ENCODE measurements at regions not wholly inside any gene's neighbourhood (a gene's known extent, or its start where the extent isn't known, plus 50 kb on each side); places are given as distances from the start of the nearest gene placed in this dataset.
"Not testable (repeated sequence)": the region's sequence is repeated elsewhere in the genome, so short reads cannot be mapped to it uniquely, and the experiment has no call there.

DNA sequence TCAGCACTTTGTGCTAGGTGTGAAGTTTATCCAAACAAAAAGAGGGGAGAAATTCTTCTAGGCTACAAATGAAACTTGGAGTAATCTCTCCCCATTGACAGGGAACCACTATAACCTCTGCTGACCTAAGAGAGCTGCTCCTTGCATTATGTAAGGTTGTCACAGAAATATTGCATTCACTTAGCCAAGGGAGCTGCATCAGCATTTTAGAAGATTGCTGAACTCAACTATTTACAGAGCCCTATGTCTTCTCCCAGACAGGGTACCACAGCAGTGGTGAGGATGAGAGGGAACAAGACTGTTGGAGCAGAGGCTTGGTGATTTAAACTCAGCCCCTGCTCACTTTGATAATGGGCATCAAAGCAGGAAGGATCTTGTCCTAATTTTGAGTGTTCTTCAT lies 362.0 kb downstream of the TMEM38B start:
- no peak for DNase-seq (ENCODE audit: low read depth)

DNA sequence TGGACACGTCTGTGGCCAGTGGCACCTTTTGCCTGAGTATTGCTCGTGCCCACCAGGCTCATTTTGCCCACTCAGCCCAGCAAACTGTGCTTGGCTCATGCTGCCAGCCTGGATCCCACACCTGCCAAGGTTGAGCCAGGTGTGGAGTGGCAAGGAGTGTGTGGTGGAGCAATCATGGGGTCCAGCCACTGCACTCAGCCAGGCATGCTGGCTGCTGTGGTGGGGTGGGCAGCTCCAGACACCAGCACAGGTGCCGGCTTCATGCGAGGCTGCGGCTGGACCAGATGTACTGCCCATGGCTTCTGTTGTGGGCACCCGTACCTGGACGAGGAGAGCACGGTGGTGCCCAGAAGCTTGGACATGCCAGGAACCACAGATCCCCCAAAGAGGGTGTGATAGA lies 364.1 kb downstream of the TMEM38B start:
- DNase-seq (ENCODE audit: low read depth): no peak

DNA sequence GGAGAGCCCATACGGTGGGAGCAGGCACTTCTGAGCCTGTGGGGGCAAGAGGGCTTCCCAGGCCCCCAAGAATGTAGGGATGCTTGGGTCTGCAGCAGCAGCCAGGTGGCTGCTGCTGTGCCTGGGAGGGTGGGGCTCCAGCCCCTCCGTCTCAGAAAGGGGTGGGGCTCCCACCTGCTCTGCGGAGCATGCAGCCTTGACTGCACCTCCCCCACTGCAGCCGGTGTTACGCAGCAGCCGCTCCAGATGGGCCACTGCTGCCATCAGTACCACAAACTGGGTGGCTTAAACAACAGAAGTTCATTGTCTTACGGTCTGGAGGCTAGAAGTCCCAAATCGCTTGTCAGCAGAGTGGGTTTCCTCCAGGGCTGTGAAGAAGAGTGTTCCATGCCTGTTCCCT lies 365.5 kb downstream of the TMEM38B start:
- DNase-seq (ENCODE audit: low read depth): no peak

DNA sequence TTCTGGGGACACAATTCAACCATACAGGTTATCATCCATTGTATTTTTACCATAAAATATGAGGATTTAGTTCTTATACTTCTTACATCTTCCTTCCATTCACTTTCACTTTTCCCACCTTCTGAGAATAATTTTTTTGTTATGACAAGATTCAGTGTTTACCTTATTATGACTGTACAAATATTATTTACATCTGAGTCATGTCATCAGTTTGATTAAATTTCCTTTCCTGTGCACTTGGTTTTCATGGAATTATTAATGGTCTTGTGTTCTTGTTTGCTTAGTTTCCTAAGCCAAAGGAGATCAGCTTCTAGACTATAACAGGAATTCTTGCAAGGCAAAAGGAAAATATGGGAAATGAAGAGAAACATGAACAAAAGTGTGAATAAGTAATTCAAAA lies 366.5 kb downstream of the TMEM38B start:
- no peak for DNase-seq (ENCODE audit: low read depth)

DNA sequence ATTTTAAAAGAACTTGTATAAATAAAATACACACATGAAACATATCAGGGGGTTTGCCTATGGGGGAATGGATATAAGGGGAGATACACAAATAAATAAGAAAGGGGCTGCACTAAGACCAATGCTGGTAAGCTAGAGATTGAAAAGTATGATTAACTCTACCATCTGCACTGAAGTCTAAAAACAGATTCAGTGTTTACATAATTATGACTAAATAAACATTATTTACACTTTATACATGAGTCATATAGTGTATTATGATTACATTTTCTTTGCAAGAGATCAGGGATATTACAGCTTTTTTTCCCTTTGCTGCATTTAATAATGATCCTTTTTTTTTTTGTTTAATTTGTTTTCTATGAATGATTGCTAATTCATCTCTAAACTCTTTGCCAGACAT lies 367.9 kb downstream of the TMEM38B start:
- no peak for DNase-seq (ENCODE audit: low read depth)

DNA sequence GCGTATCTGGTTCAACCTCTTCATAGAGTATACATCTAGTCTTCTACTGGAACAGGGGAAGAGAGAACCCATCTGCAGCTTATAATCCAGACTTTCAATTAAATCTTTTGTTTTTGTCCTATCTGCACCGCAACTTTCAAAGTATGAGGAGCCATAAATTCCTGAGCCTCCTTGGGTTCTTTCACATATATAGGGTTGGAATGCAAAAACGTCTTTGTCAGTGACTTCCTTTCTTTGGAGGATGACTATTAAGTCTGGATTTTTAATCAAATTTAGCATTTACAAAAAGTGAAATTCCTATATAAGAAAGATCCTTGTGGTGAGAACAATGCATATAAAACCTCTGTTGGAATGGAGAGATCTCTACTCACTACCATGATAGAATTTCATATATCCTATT lies 370.8 kb downstream of the TMEM38B start:
- DNase-seq (ENCODE audit: low read depth): no peak

DNA sequence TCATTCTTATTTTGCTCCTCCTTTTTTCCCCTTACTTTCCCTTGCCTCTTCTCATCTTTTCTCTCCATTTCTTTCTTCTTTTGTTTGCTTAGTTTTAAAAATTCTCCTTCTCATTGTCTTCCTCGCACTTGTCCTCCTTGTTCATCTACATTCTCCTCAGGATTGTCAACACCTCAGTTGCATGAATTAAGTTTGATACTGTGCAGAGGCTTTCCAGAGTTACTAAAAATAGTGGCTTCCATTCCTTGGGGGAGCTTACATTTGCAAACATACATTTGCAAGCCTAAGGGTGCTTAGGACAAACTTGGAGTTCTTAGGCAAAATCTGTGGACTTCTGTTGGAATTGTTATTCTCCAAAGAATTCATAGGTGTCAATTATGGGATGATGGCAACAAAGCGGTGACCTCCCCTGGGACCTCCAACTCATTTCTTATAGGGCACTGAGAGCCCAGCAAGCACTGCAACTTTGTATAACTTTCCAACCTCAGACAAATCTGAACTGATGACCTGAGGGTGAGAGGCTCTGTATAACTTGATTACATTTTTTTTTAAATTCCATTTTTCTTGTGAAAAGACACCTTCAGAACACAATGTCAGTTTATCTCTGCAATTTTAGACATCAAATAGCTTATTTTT lies 371.4 kb downstream of the TMEM38B start:
- DNase-seq (ENCODE audit: low read depth): no peak

DNA sequence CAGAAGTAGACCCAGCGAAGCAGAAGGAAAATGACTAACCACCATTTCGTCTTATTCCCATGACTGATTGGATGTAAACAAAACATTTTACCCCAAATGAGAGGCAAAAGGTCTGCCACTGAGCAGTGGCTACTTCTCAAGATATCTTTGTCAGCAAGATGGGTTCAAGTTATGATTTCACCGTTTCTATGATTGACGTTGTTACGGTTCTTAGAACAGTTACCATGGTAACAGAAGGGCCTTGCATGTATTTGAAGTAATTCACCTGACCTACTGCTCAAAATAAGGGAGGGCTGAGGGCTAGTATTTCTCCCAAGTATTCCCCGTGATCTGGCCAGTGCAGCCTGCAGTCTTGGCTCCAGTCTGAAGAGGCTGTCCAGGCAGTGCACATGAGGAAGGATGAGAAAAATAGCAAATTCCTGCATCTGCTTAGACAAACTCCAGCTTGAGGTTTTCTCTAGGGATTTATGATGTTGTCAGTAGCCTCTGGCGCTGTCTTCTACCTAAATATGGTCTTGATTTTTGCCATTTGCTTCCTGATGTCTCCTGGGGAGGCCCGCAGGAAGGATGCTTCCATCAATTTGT lies 372.7 kb downstream of the TMEM38B start:
- no peak for DNase-seq (ENCODE audit: low read depth)

DNA sequence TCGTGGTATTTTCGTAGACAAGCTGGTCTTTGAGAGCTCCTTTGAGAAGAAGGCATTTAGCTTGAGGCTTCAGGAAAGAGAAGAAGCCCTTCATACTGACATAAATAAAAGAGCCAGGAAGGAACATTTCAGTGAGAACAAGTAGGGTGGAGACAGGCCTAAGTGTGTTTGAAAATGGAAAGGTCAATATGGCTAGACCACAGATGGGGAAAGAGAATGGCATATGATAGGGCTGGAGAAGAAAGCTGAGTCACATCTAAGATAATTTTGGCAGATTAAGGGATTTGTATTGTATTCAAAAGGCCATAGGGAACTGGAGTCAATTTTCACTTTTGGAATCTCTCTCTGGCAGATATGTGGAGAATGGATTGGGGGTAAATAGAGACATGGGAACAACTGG lies 374.9 kb downstream of the TMEM38B start:
- DNase-seq (ENCODE audit: low read depth): no peak

DNA sequence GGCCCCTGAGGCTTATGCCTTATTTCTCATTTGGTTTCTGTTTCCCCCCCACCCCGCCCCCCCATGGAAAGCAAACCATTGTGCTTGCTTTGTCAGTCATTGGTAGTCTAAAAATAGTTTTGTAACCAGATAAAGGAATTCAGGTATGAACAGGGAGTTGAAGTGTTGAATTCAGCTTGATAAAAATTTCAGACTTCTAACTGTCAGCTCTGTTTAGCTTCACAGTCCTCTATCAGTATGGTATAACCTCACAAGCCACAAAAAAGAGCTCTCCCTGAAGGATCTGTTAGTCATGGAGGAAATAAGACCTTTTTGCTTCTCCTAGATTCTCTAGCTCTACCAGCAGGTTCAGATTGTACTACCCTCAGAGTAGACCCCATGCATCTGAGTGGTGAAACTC lies 378.1 kb downstream of the TMEM38B start:
- DNase-seq (ENCODE audit: low read depth): no peak

DNA sequence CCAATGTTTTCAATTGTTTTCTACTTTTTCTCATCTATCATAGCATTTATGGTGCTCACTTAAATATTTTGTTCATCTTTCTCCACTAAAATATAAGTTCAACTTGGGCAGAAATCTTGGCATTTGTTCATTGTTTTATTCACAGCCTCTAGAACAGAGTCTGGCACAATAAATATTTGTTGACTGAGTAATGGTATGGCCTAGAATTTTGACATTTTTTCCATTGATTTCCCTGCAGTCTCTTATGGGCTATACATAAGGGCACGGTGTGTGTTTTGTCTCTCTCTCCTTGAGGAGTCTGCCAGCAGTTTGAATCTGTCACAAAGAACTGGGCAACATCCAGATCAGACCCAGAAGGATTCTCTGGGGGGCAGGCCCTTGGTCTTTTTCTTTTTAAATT lies 379.7 kb downstream of the TMEM38B start:
- no peak for DNase-seq (ENCODE audit: low read depth)

DNA sequence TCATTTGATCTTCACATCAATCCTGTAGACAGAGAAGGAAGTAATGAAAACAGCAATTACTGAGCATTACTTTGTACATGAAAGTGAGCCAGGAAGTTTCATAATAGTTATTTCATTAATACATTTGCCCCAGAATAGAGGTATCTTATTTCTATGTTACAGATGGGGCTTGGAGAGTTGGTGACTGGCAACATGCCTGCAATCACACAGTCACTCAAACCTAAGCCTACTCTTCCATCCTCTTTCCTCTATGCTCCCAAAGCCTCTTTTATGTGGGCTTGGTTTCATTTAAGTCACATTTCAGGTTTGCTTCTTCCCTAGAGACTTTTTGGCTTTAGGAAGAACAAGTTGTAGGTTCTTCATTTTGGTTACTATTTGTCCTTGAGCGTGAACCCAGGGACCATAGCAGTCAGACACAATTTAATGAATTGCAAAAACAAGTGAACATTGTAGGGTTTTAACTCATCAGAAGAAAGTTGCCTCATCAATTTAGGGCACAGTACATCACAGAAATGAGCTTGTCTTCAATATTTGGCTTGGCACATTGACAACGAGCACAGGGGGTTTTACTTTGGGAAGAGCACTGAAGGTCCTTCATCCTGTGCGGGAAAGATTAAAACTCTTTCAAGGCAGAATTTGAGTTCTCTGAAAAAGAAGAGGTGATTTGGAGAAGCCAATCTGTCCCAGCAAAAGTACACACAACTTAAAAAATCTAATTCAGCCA lies 381.1 kb downstream of the TMEM38B start:
- DNase-seq (ENCODE audit: low read depth): no peak

DNA sequence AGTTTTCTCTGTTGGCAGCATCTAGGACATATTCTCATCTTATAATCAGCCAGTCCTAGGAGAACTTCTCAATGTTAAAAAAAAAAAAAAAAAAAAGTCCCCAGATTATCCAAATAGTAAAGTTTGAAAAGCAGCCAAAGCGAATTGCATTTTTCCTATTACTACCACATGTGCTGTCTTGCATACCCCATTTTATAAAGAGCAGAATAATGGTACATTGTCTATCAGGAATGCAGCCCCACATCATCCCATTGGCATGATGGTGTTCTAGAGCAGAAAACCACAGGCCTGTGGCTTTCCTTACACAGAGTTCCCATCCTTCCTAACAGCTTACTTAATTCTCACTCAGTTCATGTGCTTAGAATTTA lies 381.6 kb downstream of the TMEM38B start:
- DNase-seq (ENCODE audit: low read depth): no peak

DNA sequence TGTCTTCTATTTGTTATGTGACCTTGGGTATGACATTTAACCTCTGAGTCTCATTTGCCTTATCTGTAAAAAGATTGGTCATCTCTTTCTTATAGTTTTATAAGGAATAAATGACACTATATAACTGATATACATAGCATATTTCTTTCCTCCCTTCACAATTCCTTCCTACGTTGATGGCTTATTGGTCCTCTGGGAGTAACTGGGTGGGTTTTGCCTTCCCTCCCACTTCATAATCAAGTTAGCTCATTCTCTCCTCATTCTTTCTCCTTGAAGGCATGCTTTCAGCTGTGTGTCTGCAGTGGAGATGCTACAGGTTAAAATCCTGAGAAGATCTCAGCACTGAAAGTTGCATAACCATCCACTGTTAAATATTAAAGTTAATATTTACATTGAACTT lies 382.4 kb downstream of the TMEM38B start:
- DNase-seq (ENCODE audit: low read depth): no peak

DNA sequence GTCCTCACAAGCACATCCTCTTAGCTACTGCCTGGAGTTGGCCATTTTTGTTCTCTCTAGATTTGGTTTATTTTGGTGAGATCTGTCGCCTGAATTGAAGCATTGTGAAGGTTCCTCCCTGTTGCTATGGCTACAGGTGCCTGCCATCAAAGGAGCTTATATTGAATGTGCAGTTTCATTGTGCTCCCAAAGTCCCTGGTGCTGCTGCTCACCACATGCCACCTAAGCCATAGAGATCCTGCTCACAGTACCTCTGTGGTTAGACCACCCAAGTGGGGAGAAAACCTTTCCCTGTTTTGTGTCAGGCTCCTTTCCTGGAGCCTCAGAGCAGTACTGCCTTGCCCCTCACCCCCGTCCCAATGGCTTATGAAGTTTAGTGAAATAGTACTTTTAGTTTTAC lies 383.4 kb downstream of the TMEM38B start:
- no peak for DNase-seq (ENCODE audit: low read depth)

DNA sequence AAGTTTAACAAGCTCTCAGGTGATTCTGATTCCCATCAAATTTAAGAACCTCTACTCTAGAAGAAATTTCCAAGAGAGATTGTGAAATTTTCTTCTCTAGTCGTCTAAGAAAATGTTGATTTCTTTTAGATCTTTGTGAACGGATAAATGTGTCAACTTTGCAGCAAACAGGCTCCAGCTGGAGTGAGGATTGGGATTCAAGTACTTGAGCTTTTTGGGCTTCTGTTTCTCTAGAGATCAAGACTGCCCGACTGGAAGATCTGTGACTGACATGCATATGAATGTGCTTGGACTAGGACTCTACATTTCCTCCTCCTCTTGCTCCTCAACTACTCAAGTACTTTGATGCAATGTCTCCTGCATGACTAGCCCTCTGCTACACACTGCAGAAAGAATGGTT lies 388.3 kb downstream of the TMEM38B start:
- DNase-seq (ENCODE audit: low read depth): no peak

DNA sequence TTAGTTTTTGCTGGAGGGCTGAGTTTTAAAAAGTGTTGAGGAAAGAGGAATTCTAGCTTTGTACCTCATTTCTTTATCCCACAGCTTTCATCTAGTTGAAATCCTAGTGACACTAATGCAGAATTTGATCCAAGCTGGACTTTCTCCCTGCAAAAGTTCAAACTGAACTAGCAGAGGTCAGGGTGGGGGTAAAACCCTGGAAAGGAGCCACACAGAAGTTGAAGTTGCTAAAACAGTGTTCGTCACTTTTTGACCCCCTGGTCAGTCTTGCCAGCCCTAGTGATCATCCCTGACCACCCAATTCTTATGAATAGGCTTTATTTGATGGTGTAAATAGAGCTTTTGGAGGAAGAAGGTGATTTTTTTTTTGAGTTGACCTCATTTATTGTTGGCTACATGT lies 390.4 kb downstream of the TMEM38B start:
- DNase-seq (ENCODE audit: low read depth): no peak

DNA sequence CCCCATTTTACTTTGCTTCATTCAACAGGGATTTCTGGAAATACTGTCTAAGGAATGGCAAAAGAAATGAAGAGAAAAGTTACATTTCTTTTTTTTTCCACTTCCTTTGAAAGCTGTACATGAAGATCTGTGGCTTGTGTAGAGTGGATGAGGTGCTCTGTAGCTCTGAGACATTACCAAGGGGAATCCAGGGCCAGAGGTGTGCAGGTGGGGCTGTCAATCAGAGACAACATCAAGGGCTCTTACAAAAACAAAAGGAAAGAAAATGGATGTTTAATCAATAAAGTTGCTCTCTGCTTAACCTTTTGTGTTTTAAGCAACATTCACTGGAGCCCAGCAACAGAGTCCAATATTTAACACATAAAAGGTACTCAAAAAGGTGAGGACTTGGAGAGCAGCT lies 391.1 kb downstream of the TMEM38B start:
- no peak for DNase-seq (ENCODE audit: low read depth)

DNA sequence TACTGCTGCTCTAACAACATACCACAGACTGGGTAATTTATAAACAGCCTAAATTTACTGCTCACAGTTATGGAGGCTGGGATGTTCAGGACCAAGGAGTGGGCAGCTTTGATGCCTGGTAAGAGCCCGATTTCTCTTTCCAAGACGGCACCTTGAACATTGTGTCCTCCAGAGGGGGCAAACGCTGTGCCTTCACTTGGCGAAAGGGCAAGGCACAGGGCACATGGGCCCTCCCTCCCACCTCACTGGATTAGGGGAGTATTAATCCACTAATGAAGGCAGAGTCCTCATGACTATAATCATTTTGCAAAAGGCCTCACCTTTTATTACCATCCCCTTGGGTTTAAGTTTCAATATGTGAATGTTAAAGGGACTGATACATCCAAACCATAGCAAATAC lies 397.7 kb downstream of the TMEM38B start:
- DNase-seq (ENCODE audit: low read depth): no peak

DNA sequence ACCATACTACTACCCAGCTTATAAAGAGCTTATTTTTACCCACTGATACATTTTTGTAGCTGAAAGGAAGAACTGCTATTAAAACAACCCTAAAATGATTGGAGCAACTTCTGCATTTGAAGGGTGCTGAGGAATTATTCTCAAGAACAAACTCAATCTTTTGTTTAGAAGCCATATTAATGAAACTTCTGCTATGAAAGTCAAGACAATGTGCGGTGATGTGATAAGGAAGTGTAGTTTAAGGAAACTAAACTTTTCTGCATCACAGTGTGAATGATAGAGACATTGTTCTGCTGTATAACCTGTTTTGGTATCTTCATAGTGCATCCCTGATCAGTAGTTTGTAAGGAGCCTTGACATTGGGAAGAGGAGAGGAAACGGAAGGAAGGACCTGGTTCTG lies 408.5 kb downstream of the TMEM38B start:
- no peak for DNase-seq (ENCODE audit: low read depth)

DNA sequence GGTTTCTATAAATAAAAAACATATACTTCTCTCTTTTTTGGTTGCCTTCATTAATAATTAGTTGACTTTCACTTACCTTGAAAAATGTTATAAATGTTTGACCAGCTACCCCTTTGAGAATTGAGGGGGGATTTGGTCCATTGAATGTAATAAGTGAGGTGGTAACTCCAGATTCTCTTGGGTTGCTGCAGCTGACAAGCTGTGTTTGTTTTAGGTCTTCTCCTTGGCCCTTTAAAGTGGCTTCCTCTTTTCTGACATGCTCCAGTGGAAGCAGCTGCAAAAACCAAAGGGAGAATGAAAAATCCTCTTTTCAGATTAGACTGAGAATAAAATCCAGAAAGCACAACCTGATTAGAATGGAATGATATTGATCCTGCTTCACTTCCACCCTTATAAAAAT lies 410.5 kb downstream of the TMEM38B start:
- no peak for DNase-seq (ENCODE audit: low read depth)

DNA sequence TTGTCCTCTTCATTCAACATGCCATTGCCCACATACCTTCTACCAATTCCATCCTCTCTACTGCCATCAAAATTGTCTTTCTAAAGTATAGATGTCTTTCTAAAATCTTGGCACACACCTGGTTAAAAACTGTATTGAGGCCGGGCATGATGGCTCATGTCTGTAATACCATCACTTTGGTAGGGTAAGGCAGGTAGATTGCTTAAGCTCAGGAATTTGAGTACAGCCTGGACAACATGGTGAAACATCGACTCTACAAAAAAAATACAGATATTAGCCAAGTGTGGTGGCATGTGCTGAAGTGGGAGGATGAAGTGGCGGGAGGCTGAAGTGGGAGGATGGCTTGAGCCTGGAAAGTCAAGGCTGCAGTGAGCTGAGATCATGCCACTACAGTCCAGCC lies 412.1 kb downstream of the TMEM38B start:
- DNase-seq (ENCODE audit: low read depth): no peak

DNA sequence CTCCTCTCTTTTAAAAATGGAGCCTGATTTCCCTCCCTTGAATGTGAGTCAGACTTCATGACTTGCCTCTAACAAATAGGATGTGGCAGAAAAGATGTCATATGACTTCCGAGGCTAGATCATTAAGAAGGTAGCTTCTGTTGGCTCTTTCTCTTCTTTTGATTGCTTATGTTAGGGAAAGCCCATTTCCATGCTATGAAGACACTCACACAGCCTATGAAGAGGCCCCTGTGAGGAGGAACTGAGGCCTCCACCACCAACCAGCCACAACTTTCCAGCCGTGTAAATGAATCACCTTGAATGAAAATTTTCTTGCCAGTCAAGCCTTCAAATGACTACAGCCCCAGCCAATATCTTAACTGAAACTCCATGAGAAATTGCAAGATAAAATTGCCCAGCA lies 413.4 kb downstream of the TMEM38B start:
- no peak for DNase-seq (ENCODE audit: low read depth)

DNA sequence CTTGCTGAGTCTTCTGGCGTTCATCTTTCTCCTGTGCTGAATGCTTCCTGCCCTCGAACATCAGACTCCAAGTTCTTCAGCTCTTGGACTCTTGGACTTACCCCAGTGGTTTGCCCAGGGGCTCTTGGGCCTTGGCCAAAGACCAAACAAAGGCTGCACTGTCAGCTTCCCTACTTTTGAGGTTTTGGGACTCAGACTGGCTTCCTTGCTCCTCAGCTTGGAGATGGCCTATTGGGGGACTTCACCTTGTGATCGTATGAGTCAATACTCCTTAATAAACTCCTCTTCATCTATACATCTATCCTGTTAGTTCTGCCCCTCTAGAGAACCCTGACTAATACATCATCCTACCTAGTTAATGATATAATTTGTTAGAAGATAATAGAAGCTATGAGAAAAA lies 415.4 kb downstream of the TMEM38B start:
- DNase-seq (ENCODE audit: low read depth): not testable (repeated sequence)
